ENCODE measurements at regions not wholly inside any gene's neighbourhood (a gene's known extent, or its start where the extent isn't known, plus 50 kb on each side); places are given as distances from the start of the nearest gene placed in this dataset.

DNA sequence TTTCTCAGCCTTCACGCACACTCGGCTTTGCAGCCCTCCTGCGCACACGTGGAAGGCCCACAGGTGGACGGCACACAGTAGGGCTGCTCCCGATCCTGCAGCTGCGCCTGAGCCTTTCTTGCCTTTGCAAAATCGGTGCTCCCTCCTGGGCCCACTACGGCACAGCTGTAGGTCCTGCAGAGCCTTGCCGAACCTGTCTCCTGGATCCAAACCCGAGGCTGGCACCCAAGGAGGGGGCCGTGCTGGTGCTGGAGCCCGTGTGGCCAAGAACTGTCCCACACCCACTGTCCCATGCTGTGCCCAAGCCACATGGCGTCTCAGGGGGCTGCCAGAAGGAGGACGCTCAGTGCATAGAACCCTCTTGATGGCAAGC, 227.4 kb downstream of the TTLL2 start:
- TF ChIP-seq, protein P1, sequence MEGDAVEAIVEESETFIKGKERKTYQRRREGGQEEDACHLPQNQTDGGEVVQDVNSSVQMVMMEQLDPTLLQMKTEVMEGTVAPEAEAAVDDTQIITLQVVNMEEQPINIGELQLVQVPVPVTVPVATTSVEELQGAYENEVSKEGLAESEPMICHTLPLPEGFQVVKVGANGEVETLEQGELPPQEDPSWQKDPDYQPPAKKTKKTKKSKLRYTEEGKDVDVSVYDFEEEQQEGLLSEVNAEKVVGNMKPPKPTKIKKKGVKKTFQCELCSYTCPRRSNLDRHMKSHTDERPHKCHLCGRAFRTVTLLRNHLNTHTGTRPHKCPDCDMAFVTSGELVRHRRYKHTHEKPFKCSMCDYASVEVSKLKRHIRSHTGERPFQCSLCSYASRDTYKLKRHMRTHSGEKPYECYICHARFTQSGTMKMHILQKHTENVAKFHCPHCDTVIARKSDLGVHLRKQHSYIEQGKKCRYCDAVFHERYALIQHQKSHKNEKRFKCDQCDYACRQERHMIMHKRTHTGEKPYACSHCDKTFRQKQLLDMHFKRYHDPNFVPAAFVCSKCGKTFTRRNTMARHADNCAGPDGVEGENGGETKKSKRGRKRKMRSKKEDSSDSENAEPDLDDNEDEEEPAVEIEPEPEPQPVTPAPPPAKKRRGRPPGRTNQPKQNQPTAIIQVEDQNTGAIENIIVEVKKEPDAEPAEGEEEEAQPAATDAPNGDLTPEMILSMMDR (conservative IDR thresholded peaks at IDR 0.05; ENCODE audit: low read length) = no peak
- no peak for TF ChIP-seq EZH2phosphoT487 (IDR thresholded peaks at IDR 0.05; ENCODE audit: borderline replicate concordance, low read depth, low read length)
